Medulla oblongata (tissue), 1 donor: ENCODE measurements at regions not wholly inside any gene's neighbourhood (a gene's known extent, or its start where the extent isn't known, plus 50 kb on each side); places are given as distances from the start of the nearest gene placed in this dataset.
"Not testable (repeated sequence)": the region's sequence is repeated elsewhere in the genome, so short reads cannot be mapped to it uniquely, and the experiment has no call there.

Experiments used
- DNase-seq: peaks from one replicate; pipeline ENCODE4 v3.0.0-alpha.2; 2015; ENCODE audit errors: extremely low spot score

- DNase-seq: peak; percentile 47
Measured at GRCh38 chr1:229130028-229130668, 140.8 kb upstream of the RAB4A start.

- DNase-seq: peak; percentile 58
Measured at GRCh38 chr1:229131243-229132105, 139.4 kb upstream of the RAB4A start.

- DNase-seq: no peak
Measured at GRCh38 chr1:229132106-229132443, 138.8 kb upstream of the RAB4A start.

- DNase-seq: no peak
Measured at GRCh38 chr1:229132706-229133105, 138.2 kb upstream of the RAB4A start.

- DNase-seq: no peak
Measured at GRCh38 chr1:229133151-229133550, 137.8 kb upstream of the RAB4A start.

- no peak for DNase-seq
Measured at GRCh38 chr1:229133811-229134210, 137.1 kb upstream of the RAB4A start.

GRCh38 chr1:229134381-229135217 is 136.3 kb upstream of the RAB4A start:
- not testable (repeated sequence) for DNase-seq

- DNase-seq: no peak
Measured at GRCh38 chr1:229135773-229136172, 135.1 kb upstream of the RAB4A start.

GRCh38 chr1:229136822-229137221 is 134.1 kb upstream of the RAB4A start:
- no peak for DNase-seq

- no peak for DNase-seq
Measured at GRCh38 chr1:229137271-229137670, 133.6 kb upstream of the RAB4A start.

- DNase-seq: no peak
Measured at GRCh38 chr1:229138058-229138457, 132.9 kb upstream of the RAB4A start.

- no peak for DNase-seq
Measured at GRCh38 chr1:229139331-229140118, 131.4 kb upstream of the RAB4A start.

GRCh38 chr1:229140119-229140396 is 130.9 kb upstream of the RAB4A start:
- DNase-seq: no peak

GRCh38 chr1:229141271-229141670 is 129.6 kb upstream of the RAB4A start:
- DNase-seq: no peak

- DNase-seq: no peak
Measured at GRCh38 chr1:229141689-229142377, 129.1 kb upstream of the RAB4A start.

- no peak for DNase-seq
Measured at GRCh38 chr1:229142471-229142870, 128.4 kb upstream of the RAB4A start.

GRCh38 chr1:229146647-229147046 is 124.3 kb upstream of the RAB4A start:
- no peak for DNase-seq

- no peak for DNase-seq
Measured at GRCh38 chr1:229147072-229147471, 123.8 kb upstream of the RAB4A start.

GRCh38 chr1:229148041-229148671 is 122.8 kb upstream of the RAB4A start:
- no peak for DNase-seq

- no peak for DNase-seq
Measured at GRCh38 chr1:229148743-229149142, 122.2 kb upstream of the RAB4A start.

GRCh38 chr1:229149435-229149834 is 121.5 kb upstream of the RAB4A start:
- no peak for DNase-seq
